Left renal cortex interstitium (tissue), 4 donors: ENCODE measurements at regions not wholly inside any gene's neighbourhood (a gene's known extent, or its start where the extent isn't known, plus 50 kb on each side); places are given as distances from the start of the nearest gene placed in this dataset.
A peak's percentile ranks its signal among the peaks of the same experiment; 100 is the strongest.

Experiments
- DNase-seq, 4 donors: peaks; one replicate each; pipeline ENCODE4 v3.0.0-alpha.2; 2013; ENCODE audit warnings: low read depth in 4 of 4, low spot score in 2 of 4, missing footprints in 1 of 4

DNA sequence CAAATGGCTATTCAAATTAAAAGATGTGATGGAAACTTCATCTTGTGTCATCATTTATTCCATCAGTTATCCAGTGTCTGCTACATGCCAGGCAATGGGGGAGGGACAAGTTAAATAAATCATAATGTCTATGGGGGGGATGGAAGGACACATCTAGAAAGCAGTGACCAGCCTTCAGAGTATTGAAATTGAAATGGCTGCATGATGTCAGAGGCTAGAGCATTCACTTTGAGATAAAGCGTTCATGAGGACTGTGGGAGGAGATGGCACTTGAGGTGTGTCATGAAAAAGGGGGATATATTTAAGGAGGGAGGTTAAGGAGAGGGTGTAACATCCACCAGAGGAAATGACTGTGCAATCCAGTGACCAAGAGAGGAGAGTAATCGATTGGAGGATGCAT, 50.6 kb downstream of the SLIT2 start:
- no peak for DNase-seq

DNA sequence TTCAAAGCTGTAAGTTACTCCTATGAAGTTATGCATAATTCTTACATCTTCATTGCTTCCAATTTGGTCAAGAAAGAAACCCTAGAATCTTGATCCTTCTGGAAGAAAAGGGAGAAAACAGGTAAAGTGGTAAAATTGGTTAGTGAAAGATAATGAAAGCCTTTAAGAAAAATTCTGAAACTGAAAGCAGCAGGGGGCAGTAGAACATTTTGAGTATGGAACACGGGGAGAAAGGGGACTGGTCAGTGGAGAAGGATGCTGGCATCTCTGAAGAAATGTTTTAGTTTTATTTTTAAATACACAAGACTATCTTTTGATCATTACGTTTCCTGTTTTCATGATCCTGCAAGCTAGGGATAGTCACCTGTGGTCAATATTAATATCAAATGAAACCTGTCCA, 54.3 kb downstream of the SLIT2 start:
- DNase-seq, result no peak

DNA sequence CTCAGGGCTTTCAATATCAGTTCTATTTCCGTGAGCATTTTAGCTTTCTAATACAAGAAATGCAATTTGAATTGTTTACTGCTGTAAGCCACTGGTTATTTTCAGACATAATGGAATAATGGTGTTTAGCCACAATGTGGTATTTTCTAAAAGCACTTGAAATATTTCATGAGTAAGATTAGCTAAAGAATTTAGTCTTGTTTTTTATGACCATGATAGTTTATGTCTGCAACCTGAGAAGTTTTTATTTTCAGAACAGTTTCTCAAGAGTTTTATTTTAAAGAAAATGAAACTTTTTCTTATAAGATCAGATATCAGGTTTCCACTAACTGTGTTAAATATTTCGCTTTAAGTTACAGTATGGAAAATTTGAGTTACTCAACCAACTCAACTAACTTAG, 60.2 kb downstream of the SLIT2 start:
- no peak for DNase-seq

DNA sequence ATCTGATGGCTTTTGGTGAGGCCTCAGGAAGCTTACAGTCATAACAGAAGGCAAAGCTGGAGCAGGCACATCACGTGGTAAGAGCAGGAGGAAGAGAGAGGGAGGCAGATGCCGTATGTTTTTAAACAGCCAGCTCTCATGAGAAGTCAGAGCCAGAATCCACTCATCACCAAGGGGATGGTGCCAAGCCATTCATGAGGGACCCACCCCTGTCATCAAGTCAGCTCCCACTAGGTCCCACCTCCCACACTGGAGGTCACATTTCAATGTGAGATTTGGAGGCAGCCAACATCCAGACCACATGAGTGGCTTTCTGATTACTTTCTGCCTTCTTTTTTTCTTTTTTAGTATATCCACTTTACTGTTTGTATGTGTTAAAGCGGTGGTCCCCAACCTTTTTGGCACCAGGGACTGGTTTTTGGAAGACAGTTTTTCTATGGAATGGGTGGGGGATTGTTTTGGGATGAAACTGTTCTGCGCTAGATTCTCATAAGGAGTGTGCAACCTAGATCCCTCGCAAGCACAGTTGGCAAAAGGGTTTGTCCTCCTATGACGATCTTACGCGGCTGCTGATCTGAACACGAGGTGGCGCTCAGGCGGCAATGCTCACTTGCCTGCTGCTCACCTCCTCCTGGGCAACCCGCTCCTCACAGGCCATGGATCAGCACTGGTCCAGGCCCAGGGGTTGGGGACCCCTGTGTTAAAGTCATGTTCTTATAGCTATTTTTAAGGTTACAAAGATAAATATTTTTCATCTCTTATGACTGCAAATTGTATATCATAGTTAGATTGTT, 61.7 kb downstream of the SLIT2 start:
- DNase-seq, result no peak

DNA sequence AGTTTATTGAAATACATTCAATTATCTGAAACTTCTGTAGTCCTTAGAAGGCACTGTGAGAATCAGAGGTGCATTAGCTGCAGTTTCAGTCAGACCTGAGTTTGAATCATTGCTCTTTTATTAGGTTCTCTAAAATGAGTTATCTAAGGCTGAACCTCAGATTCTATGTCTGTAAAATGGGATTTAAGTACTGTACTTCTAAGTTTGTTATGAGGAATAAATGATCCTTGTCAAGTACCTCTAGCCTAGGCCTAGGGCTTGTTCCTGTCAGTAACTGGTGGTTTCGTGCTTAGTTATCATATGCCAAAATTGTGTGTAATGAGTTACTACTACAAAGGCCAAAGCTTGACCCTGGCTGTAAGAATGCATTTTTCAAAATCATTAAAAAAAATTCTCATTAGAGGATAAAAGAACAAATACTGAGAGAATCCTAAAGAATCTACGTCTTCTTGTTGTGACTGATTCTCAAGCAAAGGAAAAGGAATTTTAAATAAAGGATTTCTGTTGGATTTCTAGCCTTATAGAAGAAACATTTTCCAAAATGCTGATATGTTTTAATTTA, 65.8 kb downstream of the SLIT2 start:
- no peak for DNase-seq

DNA sequence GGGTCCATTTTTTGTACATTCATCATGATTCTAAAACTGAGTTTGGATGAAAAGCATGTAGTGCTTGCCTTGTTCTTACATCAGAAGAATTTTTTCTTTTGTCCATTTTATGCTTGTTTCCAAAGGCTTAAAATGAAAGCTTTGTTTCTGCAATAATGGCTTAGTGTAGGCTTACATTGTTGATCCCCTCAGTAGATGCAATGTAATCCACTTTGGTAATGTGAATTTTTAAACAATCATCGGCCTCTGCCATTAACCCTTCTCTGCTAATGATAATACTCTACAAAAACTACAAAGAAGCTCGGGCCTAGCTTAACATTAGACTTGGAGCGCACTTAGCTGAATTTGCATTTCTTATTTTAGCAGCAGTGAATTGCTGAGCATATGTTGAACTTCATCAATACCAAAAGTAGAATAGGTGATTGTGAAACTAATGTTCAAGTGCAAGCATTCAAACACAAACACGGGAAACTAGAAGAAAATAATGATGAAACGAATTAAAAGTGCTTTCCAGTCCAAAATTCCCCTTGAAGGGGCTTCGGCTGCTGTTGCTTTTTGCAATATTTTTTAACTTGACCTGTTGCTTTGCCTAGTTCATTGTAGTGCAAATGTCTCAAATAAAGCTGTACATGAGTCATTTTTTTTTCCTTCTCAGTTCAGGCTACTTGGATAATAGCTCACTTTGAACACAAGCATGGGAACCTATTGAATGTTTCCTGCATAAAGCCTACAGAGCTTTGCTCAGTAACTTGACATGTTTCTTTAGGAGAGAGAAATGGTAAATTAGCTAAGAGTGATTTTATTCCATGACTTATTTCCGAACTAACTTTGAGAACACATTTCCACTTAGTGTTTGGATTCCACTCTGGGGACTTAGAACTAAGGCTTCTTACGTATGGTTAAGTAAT, 66.5 kb downstream of the SLIT2 start:
- DNase-seq, result no peak

DNA sequence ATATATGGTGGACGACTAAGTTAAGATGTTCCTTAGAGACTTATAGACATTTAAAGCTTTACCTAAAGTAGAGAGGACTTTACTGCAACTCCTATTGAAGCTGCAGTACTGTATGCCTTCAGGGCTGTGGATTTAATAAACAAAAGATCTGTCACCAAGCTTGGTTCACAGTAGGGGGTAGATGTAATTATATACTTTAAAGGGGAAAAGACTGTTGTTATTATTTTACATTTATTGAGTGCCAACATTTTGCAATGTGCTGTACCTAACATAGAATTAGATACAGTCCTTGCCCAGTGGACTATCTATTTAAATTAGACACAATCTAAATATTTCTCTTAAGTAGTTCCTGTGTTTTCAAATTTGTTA, 67.2 kb downstream of the SLIT2 start:
- no peak for DNase-seq

DNA sequence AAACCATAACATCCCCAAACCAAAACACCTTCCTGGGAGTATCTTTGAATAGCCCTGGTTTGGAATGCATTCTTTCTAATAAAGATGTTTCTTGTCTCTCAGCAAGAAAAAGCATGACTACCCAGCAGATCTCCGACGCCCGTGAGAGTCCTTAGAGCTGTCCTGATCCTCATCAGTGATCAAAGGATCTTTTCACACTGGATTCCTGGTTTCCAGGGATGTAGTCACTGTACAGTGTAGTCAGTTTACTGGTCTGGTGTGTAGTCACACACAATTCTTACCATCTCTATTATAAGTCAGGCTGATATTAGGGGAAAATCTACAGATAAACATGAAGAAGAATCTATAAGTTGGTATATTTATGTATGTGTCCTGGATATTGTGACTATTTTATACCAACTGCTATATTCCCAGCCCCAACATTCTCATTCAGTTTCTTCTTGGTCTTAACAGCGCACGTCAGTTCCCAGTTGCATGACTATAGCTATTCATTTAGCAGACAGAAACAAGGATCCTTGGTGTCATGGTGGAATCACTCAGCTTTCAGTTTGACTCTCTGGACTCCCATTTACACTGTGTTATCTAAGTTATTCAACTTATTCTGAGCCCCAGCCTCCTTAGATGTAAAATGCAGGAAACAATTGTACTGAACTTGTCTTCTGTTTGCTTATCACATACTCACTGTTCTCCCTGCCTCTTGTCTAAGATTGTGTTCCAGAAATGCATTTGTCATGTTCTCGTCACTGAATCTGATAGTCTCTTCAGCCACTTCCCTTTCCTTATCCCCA, 68.3 kb downstream of the SLIT2 start:
- DNase-seq, result no peak

DNA sequence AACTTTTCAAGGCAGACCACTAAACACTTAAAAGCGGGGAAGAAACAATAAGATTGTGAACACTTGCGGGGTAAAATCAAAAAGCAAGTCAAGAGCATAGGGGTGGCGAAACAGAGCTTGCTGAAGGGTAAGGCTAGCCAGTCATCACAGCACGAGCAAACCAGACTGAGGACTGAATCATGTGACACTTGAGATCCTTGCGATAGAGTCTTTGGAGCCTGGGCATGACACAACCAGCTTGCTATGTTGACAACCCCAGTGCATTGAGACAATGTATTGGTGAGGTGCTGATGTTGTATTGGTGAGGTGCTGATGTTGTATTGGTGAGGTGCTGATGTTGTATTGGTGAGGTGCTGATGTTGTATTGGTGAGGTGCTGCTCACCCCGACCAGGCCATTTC, 72.3 kb downstream of the SLIT2 start:
- no peak for DNase-seq

DNA sequence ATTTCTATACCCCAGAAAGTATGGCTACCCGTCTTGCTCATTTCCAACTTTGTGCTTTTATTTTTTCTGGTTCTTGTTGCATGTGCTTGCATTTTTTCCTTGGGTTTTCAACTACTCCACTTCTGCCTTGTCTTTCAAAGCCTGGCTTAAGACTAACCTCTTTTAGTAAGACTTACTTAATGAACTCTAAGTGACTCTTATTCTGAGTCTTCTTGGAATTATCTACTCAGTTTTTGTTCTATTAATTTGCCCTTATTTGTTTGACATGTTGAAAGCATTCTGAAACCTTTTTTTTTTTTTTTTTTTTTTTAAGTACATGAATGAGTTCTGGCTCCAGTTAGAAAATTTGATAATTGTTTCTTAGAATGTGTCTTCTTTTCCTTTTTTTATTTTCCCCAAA, 74.8 kb downstream of the SLIT2 start:
- no peak for DNase-seq

DNA sequence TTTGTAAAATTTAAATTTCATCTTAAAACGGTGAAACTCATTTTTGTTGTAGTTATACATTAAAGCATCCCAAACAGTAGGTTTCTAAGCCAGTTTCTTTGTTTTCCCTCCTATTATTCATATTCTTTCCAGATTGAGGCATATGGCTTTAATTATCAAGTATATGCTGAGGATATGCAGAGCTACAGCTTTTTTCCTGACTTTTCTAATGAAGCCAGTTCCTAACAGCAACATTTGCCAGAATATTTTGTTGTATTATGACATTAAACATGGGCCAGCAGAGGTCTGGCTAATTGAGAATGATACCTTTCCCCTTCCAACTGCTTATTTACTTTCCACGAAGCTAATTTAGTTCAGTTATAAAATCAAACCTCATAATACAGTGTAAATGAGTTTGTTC, 75.3 kb downstream of the SLIT2 start:
- no peak for DNase-seq

DNA sequence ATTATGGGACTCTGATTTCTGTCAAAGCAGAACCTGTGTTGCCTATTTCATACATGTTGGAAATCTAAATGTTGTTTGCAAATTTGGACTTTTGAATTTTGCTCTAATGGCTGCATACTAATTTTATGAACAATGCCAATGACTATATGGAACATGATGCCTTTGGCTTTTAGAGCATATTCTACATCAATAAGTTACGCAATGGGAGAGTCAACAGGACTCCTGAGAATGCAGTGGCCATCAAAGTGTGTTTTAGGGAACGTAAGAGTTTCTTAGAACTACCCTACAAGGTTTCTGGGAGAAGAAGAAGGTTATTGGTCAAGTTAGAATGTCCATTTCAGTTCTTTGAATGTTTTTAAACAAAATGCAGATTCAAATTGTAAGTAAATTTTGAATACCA, 76.1 kb downstream of the SLIT2 start:
- no peak for DNase-seq

DNA sequence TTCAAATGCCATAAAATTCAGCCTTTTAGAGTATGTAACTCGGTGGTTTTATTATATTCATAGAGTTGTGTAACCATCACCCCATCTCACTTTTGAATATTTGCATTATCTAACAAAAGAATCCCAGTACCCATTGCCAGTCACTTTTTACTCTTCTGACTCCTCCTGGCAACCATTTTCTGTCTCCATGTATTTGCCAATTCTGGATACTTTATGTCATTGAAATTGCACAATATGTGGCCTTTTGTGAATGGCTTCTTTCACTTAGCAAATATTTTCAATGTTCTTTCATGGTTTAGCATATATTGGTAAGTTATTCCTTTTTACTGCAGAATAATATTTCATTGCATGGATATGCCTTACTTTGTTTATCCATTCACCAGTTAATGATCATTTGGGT, 79.9 kb downstream of the SLIT2 start:
- DNase-seq, result no peak

DNA sequence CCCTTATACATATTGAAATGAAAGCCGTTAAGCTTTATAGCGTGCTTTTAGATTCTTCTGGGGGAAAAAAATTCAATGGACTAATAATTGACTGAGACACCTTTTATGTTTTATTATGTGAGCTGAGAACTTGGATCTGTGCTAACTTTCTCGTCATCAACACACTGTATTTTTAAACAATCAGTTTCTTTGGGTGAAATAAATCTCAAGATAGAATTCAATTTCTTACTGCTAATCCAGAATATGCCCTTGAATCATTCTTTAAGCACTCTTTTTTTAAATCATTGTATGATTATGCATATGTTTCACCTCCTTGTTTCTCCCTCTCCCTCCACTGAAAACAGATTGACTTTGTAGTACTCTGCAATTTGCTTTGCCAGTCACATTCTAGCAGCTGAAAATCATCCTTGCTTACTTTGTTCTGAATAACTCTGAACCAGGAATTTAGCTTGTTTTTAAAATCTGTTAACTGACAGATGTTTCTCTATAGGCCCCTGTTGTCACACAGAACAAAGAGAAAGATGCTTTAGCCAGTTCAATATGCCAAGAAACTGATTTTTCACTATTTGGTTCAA, 81.5 kb downstream of the SLIT2 start:
- DNase-seq, result no peak

DNA sequence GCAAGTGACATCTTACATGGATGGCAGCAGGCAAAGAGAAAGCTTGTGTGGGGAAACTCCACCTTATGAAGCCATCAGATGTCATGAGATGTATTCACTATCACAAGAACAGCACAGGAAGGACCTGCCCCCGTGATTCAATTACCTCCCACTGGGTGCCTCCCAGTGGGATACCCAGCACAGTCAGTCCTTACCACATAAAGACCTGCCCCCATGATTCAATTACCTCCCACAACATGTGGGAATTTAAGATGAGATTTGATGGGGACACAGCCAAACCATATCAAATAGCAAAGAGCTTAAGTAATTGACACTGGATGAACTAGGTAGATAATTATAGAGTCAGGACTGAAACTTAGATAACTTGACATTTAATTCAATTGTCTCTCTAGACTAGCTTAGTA, 85.6 kb downstream of the SLIT2 start:
- DNase-seq, result no peak

DNA sequence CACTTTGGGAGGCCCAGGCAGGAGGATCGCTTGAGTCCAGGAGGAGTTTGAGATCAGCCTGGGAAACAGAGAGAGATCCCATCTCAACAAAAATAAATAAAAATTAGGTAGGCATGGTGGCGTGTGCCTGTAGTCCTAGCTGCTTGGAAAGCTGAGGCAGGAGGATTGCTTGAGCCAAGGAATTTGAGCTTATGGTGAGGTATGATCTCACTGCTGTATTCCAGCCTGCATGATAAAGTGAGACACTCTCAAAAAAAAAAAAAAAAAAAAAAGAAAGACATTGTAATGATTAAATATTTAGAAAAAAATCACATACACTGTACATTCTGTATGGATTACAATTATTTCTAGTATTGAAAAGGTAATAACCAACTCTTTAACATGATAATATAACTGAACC, 87.1 kb downstream of the SLIT2 start:
- no peak for DNase-seq

DNA sequence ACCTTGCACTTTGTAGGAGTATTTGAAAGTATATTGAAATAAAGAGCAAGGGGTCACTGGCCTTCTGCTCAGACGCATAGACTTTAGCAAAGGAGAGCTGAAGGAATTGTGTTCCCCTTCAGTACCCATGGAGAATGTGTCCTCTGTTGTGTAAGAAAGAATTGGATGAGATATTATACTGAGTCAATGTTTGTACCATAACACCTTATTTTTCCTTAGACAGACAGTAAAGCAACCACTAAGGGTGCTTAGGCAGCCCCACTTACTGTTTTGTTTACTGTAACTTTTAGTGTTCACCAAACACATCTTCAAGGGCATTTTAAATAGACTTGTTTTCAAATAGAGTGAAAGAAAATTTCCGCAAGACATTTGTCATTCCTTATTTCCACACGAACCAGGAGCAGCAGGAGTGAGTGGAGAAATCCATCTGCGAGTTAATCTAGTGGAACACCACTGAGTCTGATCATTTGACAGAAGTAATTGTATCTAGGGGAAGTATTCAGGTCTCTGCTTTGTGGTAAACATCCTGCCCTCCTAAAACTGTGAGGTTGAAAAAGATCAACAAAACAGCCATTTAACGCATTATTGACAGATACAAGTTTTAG, 89.5 kb downstream of the SLIT2 start:
- DNase-seq, result peak in 2 of 4 donors; percentile 55 to 60

DNA sequence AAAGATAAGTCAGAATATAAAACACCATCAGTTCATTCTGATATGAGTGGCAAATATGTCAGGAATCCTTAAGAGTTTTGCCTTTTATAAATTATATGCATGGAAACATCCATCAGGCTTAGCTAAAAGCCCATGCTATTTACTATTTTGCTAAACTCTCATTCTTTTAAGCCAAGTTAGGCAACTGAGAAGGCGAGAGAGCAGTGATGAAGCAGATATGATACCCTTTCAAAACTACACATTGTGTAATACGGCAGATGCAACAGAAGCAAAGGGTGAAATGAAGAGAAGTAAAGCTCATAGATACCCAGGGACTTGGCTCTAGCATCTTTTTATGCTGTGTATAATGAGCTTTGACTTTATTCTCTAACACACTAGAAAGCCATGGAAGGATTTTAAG, 95.8 kb downstream of the SLIT2 start:
- no peak for DNase-seq

DNA sequence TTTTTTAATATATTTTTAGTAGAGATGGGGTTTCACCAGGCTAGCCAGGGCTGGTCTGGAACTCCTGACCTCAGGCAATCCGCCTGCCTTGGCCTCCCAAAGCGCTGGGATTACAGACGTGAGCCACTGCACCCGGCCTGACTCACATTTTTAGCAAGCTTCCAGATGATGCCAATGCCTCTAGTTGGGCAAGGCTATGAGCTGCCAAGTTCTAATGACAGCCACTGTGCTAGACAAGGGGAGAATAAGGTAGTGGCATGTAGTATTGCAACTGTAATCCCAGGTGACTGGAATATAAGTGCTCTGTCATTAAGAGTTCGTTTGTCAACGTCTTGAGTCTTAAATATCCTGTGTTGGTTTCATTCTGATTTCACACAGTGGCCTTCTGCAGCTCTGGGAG, 96.7 kb downstream of the SLIT2 start:
- DNase-seq, result no peak
